Transverse colon (tissue), 3 donors: ENCODE measurements at regions not wholly inside any gene's neighbourhood (a gene's known extent, or its start where the extent isn't known, plus 50 kb on each side); places are given as distances from the start of the nearest gene placed in this dataset.
"Not testable (repeated sequence)": the region's sequence is repeated elsewhere in the genome, so short reads cannot be mapped to it uniquely, and the experiment has no call there.

ENCODE experiments used
- CTCF ChIP-seq, 5 experiments: fragments of 200-600 bp in 3 of 5; fragments of 450-650 bp in 2 of 5; sonication (generic) in 3 of 5; IDR thresholded peaks; 1 replicate in 2 of 5; 2 replicates in 3 of 5; pipeline ENCODE4 v1.5.1; 2016 to 2017; ENCODE audit warnings: antibody characterized with exemption in 5 of 5, inconsistent platforms in 3 of 5, mild to moderate bottlenecking in 2 of 5, moderate library complexity in 1 of 5
- EP300 ChIP-seq: sonication (generic); formaldehyde crosslinking; IDR thresholded peaks from one replicate; pipeline ENCODE4 v1.6.1; 2017; ENCODE audit warnings: antibody characterized with exemption, low read depth

GRCh38 chr3:28156599-28156998, 84.8 kb upstream of the CMC1 start:
- TF ChIP-seq CTCF (IDR thresholded peaks at IDR 0.05); EP300: not testable (repeated sequence)
